Uterus (tissue), 3 donors: ENCODE measurements at regions not wholly inside any gene's neighbourhood (a gene's known extent, or its start where the extent isn't known, plus 50 kb on each side); places are given as distances from the start of the nearest gene placed in this dataset.

Experiments
- DNase-seq, 2 donors: peaks; one replicate each; pipeline ENCODE4 v3.0.0-alpha.2; 2019 to 2020
- H3K27ac ChIP-seq, 2 donors: fragments of 200-600 bp; sonication (generic); 1 replicate in 1 of 2; 2 replicates in 1 of 2; pipeline ENCODE4 v1.5.1; 2016 to 2018
- H3K27me3 ChIP-seq, 2 donors: fragments of 200-600 bp; sonication (generic); one replicate each; pipeline ENCODE4 v1.5.1; 2018 to 2019; ENCODE audit warnings: control low read depth in 1 of 2
- H3K36me3 ChIP-seq, 2 donors: fragments of 200-600 bp; sonication (generic); one replicate each; pipeline ENCODE4 v1.5.1; 2019; ENCODE audit warnings: control low read depth in 1 of 2
- H3K4me1 ChIP-seq, 2 donors: fragments of 200-600 bp; sonication (generic); one replicate each; pipeline ENCODE4 v1.5.1; 2018 to 2019; ENCODE audit warnings: control low read depth in 1 of 2
- H3K4me3 ChIP-seq, 2 donors: fragments of 200-600 bp; sonication (generic); 1 replicate in 1 of 2; 2 replicates in 1 of 2; pipeline ENCODE4 v1.5.1; 2018 to 2019; ENCODE audit warnings: mild to moderate bottlenecking in 1 of 2
- H3K9me3 ChIP-seq, 2 donors: fragments of 200-600 bp; sonication (generic); one replicate each; pipeline ENCODE4 v1.5.1; 2019; ENCODE audit warnings: control low read depth in 1 of 2
- CTCF ChIP-seq, 4 experiments: fragments of 200-600 bp in 2 of 4; fragments of 450-650 bp in 2 of 4; sonication (generic) in 2 of 4; IDR thresholded peaks; one replicate each; pipeline ENCODE4 v1.5.1; 2016 to 2019; ENCODE audit warnings: antibody characterized with exemption in 4 of 4, mild to moderate bottlenecking in 2 of 4, moderate library complexity in 1 of 4
- POLR2A ChIP-seq, 2 donors: fragments of 450-650 bp; IDR thresholded peaks; one replicate each; pipeline ENCODE4 v1.6.1; 2016; ENCODE audit warnings: antibody characterized with exemption in 2 of 2, mild to moderate bottlenecking in 1 of 2, moderate library complexity in 1 of 2
- intact Hi-C: fragments of 100-400 bp; cut with DNase I; formaldehyde crosslinking; loops from one replicate; pipeline ENCODE4 v1.15.1; 2023; ENCODE audit warnings: low total_unique reads
- donor health status: DM: yes; HTN: yes; CAD: no.

- H3K27me3 ChIP-seq: no peaks in the 10 kb centered on the region
- DNase-seq: no peak
- TF ChIP-seq POLR2A (IDR thresholded peaks at IDR 0.05) (no peak), CTCF (IDR thresholded peaks at IDR 0.05) (no peak)
- no peaks in the 10 kb centered on the region for H3K9me3 ChIP-seq
- H3K4me3 ChIP-seq: no peak overlapping the region
- intact Hi-C loops: no loop called here
- H3K27ac ChIP-seq: no peak overlapping the region
- no peaks in the 10 kb centered on the region for H3K4me1 ChIP-seq
- H3K36me3 ChIP-seq: no peaks in the 10 kb centered on the region
Observed at GRCh38 chr18:10298346-10298745, 156.1 kb upstream of the APCDD1 start.

GRCh38 chr18:10299643-10300042 is 154.8 kb upstream of the APCDD1 start:
- TF ChIP-seq POLR2A (IDR thresholded peaks at IDR 0.05) (no peak), CTCF (IDR thresholded peaks at IDR 0.05) (no peak)
- no peak for DNase-seq
- Histone ChIP-seq H3K36me3 (no peaks in the 10 kb centered on the region), H3K4me3 (no peak overlapping the region), H3K9me3 (no peaks in the 10 kb centered on the region), H3K27ac (no peak overlapping the region), H3K27me3 (no peaks in the 10 kb centered on the region), H3K4me1 (no peaks in the 10 kb centered on the region)
- intact Hi-C loops: no loop called here

GRCh38 chr18:10300739-10301138 is 153.7 kb upstream of the APCDD1 start:
- Histone ChIP-seq H3K4me3 (no peak overlapping the region), H3K9me3 (no peaks in the 10 kb centered on the region), H3K36me3 (no peaks in the 10 kb centered on the region), H3K27me3 (no peaks in the 10 kb centered on the region), H3K27ac (no peak overlapping the region), H3K4me1 (no peaks in the 10 kb centered on the region)
- intact Hi-C loops: no loop called here
- no peak for DNase-seq
- TF ChIP-seq POLR2A (IDR thresholded peaks at IDR 0.05): no peak
- no peak for TF ChIP-seq CTCF (IDR thresholded peaks at IDR 0.05)

GRCh38 chr18:10301831-10302483 is 152.5 kb upstream of the APCDD1 start:
- no peaks in the 10 kb centered on the region for H3K4me1 ChIP-seq
- H3K4me3 ChIP-seq: no peak overlapping the region
- TF ChIP-seq CTCF (IDR thresholded peaks at IDR 0.05): no peak
- TF ChIP-seq POLR2A (IDR thresholded peaks at IDR 0.05): no peak
- no peaks in the 10 kb centered on the region for H3K9me3 ChIP-seq
- DNase-seq: no peak
- no peaks in the 10 kb centered on the region for H3K36me3 ChIP-seq
- H3K27me3 ChIP-seq: no peaks in the 10 kb centered on the region
- H3K27ac ChIP-seq: no peak overlapping the region
- intact Hi-C loops: no loop called here

- TF ChIP-seq CTCF (IDR thresholded peaks at IDR 0.05): no peak
- no peak for TF ChIP-seq POLR2A (IDR thresholded peaks at IDR 0.05)
- Histone ChIP-seq H3K36me3 (no peaks in the 10 kb centered on the region), H3K9me3 (no peaks in the 10 kb centered on the region), H3K27ac (no peak overlapping the region), H3K27me3 (no peaks in the 10 kb centered on the region), H3K4me1 (no peaks in the 10 kb centered on the region), H3K4me3 (no peak overlapping the region)
- no peak for DNase-seq
- intact Hi-C loops: no loop called here
Observed at GRCh38 chr18:10303171-10303570, 151.3 kb upstream of the APCDD1 start.
